H9 (cell line): ENCODE measurements at regions not wholly inside any gene's neighbourhood (a gene's known extent, or its start where the extent isn't known, plus 50 kb on each side); places are given as distances from the start of the nearest gene placed in this dataset.
A peak's percentile ranks its signal among the peaks of the same experiment; 100 is the strongest.

Experiments used
- DNase-seq: peaks from one replicate; pipeline ENCODE4 v3.0.0-alpha.2; 2017
- H2AFZ ChIP-seq: one replicate; pipeline ENCODE4 v1.6.1; 2013; ENCODE audit warnings: mild to moderate bottlenecking, low read length, control low read depth, moderate library complexity
- H2AK5ac ChIP-seq: 2 replicates; pipeline ENCODE4 v1.6.1; 2013; ENCODE audit warnings: low read length, control low read depth, mixed read lengths; ENCODE audit not compliant: insufficient read length
- H2BK120ac ChIP-seq: one replicate; pipeline ENCODE4 v1.6.1; 2013; ENCODE audit warnings: low read depth, mild to moderate bottlenecking, low read length, control low read depth, inconsistent platforms; ENCODE audit not compliant: poor library complexity, severe bottlenecking
- H2BK12ac ChIP-seq: 2 replicates; pipeline ENCODE4 v1.6.1; 2013; ENCODE audit warnings: low read length, control low read depth, mixed read lengths, low read depth; ENCODE audit not compliant: insufficient read length
- H2BK15ac ChIP-seq: 2 replicates; pipeline ENCODE4 v1.6.1; 2013; ENCODE audit warnings: low read depth, low read length, control low read depth
- H2BK20ac ChIP-seq: one replicate; pipeline ENCODE4 v1.6.1; 2013; ENCODE audit warnings: low read depth, mild to moderate bottlenecking, low read length, control low read depth, inconsistent platforms; ENCODE audit not compliant: poor library complexity, severe bottlenecking
- H2BK5ac ChIP-seq: 2 replicates; pipeline ENCODE4 v1.6.1; 2013; ENCODE audit warnings: low read length, control low read depth, mixed read lengths; ENCODE audit not compliant: insufficient read length
- H3K14ac ChIP-seq: 2 replicates; pipeline ENCODE4 v1.6.1; 2013; ENCODE audit warnings: low read length, control low read depth; ENCODE audit not compliant: insufficient read depth
- H3K18ac ChIP-seq: 2 replicates; pipeline ENCODE4 v1.6.1; 2013; ENCODE audit warnings: low read depth, mild to moderate bottlenecking, mixed read lengths, low read length, control low read depth; ENCODE audit not compliant: insufficient read length
- H3K23ac ChIP-seq: 2 replicates; pipeline ENCODE4 v1.6.1; 2013; ENCODE audit warnings: low read length, control low read depth, mixed read lengths, low read depth; ENCODE audit not compliant: insufficient read length
- H3K23me2 ChIP-seq: 2 replicates; pipeline ENCODE4 v1.6.1; 2013; ENCODE audit warnings: low read depth, mild to moderate bottlenecking, mixed read lengths, low read length, control low read depth; ENCODE audit not compliant: insufficient read length, poor library complexity, severe bottlenecking
- H3K27ac ChIP-seq: 2 replicates; pipeline ENCODE4 v1.5.1; 2013; ENCODE audit warnings: low read length, control low read depth, mixed read lengths, low read depth; ENCODE audit not compliant: insufficient read length
- H3K27me3 ChIP-seq: 2 replicates; pipeline ENCODE4 v1.6.1; 2013; ENCODE audit warnings: low read length, control low read depth, inconsistent platforms; ENCODE audit not compliant: insufficient read depth
- H3K4ac ChIP-seq: 2 replicates; pipeline ENCODE4 v1.6.1; 2013; ENCODE audit warnings: low read depth, mild to moderate bottlenecking, control low read depth, inconsistent platforms, low read length, moderate library complexity
- H3K4me1 ChIP-seq: 2 replicates; pipeline ENCODE4 v1.6.1; 2013; ENCODE audit warnings: low read length, control low read depth, inconsistent platforms; ENCODE audit not compliant: insufficient read depth
- H3K4me2 ChIP-seq: 2 replicates; pipeline ENCODE4 v1.6.1; 2013; ENCODE audit warnings: low read length, control low read depth, mixed read lengths; ENCODE audit not compliant: insufficient read length, insufficient read depth
- H3K56ac ChIP-seq: 2 replicates; pipeline ENCODE4 v1.6.1; 2013; ENCODE audit warnings: low read depth, mild to moderate bottlenecking, mixed read lengths, low read length, control low read depth; ENCODE audit not compliant: insufficient read length
- H3K79me1 ChIP-seq: 2 replicates; pipeline ENCODE4 v1.6.1; 2013; ENCODE audit warnings: low read depth, mild to moderate bottlenecking, moderate library complexity, low read length, control low read depth, inconsistent platforms; ENCODE audit not compliant: insufficient read depth, poor library complexity, severe bottlenecking
- H3K79me2 ChIP-seq: 2 replicates; pipeline ENCODE4 v1.6.1; 2013; ENCODE audit warnings: low read length, control low read depth, inconsistent platforms; ENCODE audit not compliant: insufficient read depth
- H3K9ac ChIP-seq: 2 replicates; pipeline ENCODE4 v1.6.1; 2013; ENCODE audit warnings: low read length, control low read depth, mixed read lengths; ENCODE audit not compliant: insufficient read length; ENCODE audit errors: extremely low read depth
- H3K9me3 ChIP-seq: one replicate; pipeline ENCODE4 v1.6.1; 2013; ENCODE audit warnings: low read depth, low read length, inconsistent platforms; ENCODE audit not compliant: control insufficient read depth
- H3T11ph ChIP-seq: one replicate; pipeline ENCODE4 v1.6.1; 2013; ENCODE audit warnings: mild to moderate bottlenecking, low read length, control low read depth, inconsistent platforms
- H4K20me1 ChIP-seq: one replicate; pipeline ENCODE4 v1.6.1; 2013; ENCODE audit not compliant: control insufficient read depth, insufficient read length, insufficient read depth
- H4K5ac ChIP-seq: 2 replicates; pipeline ENCODE4 v1.6.1; 2013; ENCODE audit warnings: low read depth, mild to moderate bottlenecking, mixed read lengths, low read length, control low read depth; ENCODE audit not compliant: insufficient read length
- H4K8ac ChIP-seq: replicated peaks from 2 replicates; pipeline ENCODE4 v1.6.1; 2013; ENCODE audit warnings: low read length, control low read depth, mixed read lengths, low read depth; ENCODE audit not compliant: insufficient read length
- H4K91ac ChIP-seq: 2 replicates; pipeline ENCODE4 v1.6.1; 2013; ENCODE audit warnings: low read depth, mild to moderate bottlenecking, moderate library complexity, mixed read lengths, low read length, control low read depth; ENCODE audit not compliant: insufficient read length
- H3K27ac Mint-ChIP-seq, 3 experiments: 2 replicates in 2 of 3; 3 replicates in 1 of 3; pipeline ENCODE4 v1.8.0; 2020 to 2021; ENCODE audit warnings: mixed read lengths in 3 of 3, mild to moderate bottlenecking in 1 of 3, moderate library complexity in 1 of 3
- H3K27me3 Mint-ChIP-seq: 2 replicates; pipeline ENCODE4 v1.8.0; 2021; ENCODE audit warnings: low read depth, mild to moderate bottlenecking, moderate library complexity, mixed read lengths
- H3K36me3 Mint-ChIP-seq, 3 experiments: 2 replicates in 2 of 3; 3 replicates in 1 of 3; pipeline ENCODE4 v1.8.0; 2020 to 2021; ENCODE audit warnings: low read depth in 3 of 3, mixed read lengths in 3 of 3; ENCODE audit not compliant: insufficient read depth in 1 of 3
- H3K4me1 Mint-ChIP-seq, 2 experiments: 2 replicates each; pipeline ENCODE4 v1.8.0; 2020; ENCODE audit warnings: mixed read lengths in 2 of 2
- H3K4me3 Mint-ChIP-seq, 2 experiments: 2 replicates in 1 of 2; 3 replicates in 1 of 2; pipeline ENCODE4 v1.8.0; 2020 to 2021; ENCODE audit warnings: mild to moderate bottlenecking in 2 of 2, mixed read lengths in 2 of 2, moderate library complexity in 1 of 2
- H3K9me3 Mint-ChIP-seq, 2 experiments: 2 replicates in 1 of 2; 3 replicates in 1 of 2; pipeline ENCODE4 v1.8.0; 2020; ENCODE audit warnings: mild to moderate bottlenecking in 2 of 2, mixed read lengths in 2 of 2, moderate library complexity in 1 of 2
- WGBS: extraction: QIAGEN DNeasy Blood & Tissue Kit; methylation state at CpG from one replicate; pipeline ENCODE4 v1.1.7; 2013; ENCODE audit warnings: missing lambda C conversion rate, low lambda C conversion rate, mixed read lengths; ENCODE audit not compliant: insufficient read length; ENCODE audit errors: extremely low coverage; 5-methylcytosine and 5-hydroxymethylcytosine counted together
- TF ChIP-seq, protein P1 (sequence below): fragments of 200-600 bp; sonication (generic); conservative IDR thresholded peaks from 3 replicates; pipeline ENCODE4 v1.8.0; 2021; ENCODE audit warnings: antibody characterized with exemption, mild to moderate bottlenecking

DNA sequence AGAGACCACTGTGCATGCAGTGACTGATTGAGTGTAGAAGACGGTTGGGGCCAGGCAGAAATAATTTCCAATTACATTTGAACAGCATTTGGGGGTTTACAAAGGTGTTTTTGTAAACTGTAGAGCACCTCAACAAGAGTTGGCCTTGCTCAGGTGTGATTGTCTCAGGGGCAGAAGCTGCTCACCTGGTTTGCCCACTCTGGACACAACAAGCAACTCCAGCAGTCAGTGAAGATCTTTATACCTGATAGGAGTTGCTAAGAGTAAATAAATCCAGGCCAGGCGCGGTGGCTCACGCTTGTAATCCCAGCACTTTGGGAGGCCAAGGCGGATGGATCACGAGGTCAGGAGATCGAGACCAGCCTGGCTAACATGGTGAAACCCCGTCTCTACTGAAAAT lies 221.3 kb downstream of the RAB28 start:
- no peak overlapping the region for H3K4me3 Mint-ChIP-seq
- H4K91ac ChIP-seq, result no peak overlapping the region
- no peak overlapping the region for H3K23ac ChIP-seq
- H4K8ac ChIP-seq, result no peak overlapping the region
- H2BK5ac ChIP-seq, result no peak overlapping the region
- H2BK15ac ChIP-seq, result no peak overlapping the region
- no peaks in the 10 kb centered on the region for H4K20me1 ChIP-seq
- no peak overlapping the region for H3K4ac ChIP-seq
- no peaks in the 10 kb centered on the region for H3K36me3 Mint-ChIP-seq
- no peak overlapping the region for H3T11ph ChIP-seq
- H3K27me3 Mint-ChIP-seq, result no peaks in the 10 kb centered on the region
- H4K5ac ChIP-seq, result no peak overlapping the region
- no peaks in the 10 kb centered on the region for H3K4me1 ChIP-seq
- H2AK5ac ChIP-seq, result no peak overlapping the region
- DNase-seq, result no peak
- no peak overlapping the region for H3K27ac ChIP-seq
- H3K4me1 Mint-ChIP-seq, result peaks cover 13 to 22% of the 10 kb centered on the region in 2 experiments
- no peaks in the 10 kb centered on the region for H3K23me2 ChIP-seq
- H3K79me1 ChIP-seq, result no peaks in the 10 kb centered on the region
- H2BK12ac ChIP-seq, result no peak overlapping the region
- H2AFZ ChIP-seq, result no peak overlapping the region
- no peaks in the 10 kb centered on the region for H3K9me3 ChIP-seq
- no peak overlapping the region for H3K9ac ChIP-seq
- no CpG with 5 or more reads among the region's 8 CpGs for WGBS
- H3K27ac Mint-ChIP-seq, result peak overlapping the region in 1 of 3 experiments; percentile 41; a peak in 1 of 7 replicates
- H3K18ac ChIP-seq, result no peak overlapping the region
- no peak overlapping the region for H3K4me2 ChIP-seq
- H2BK120ac ChIP-seq, result no peak overlapping the region
- H3K9me3 Mint-ChIP-seq, result no peaks in the 10 kb centered on the region
- H3K56ac ChIP-seq, result no peak overlapping the region
- H3K79me2 ChIP-seq, result no peaks in the 10 kb centered on the region
- no peak overlapping the region for H2BK20ac ChIP-seq
- H3K27me3 ChIP-seq, result no peaks in the 10 kb centered on the region
- TF ChIP-seq, protein P1, sequence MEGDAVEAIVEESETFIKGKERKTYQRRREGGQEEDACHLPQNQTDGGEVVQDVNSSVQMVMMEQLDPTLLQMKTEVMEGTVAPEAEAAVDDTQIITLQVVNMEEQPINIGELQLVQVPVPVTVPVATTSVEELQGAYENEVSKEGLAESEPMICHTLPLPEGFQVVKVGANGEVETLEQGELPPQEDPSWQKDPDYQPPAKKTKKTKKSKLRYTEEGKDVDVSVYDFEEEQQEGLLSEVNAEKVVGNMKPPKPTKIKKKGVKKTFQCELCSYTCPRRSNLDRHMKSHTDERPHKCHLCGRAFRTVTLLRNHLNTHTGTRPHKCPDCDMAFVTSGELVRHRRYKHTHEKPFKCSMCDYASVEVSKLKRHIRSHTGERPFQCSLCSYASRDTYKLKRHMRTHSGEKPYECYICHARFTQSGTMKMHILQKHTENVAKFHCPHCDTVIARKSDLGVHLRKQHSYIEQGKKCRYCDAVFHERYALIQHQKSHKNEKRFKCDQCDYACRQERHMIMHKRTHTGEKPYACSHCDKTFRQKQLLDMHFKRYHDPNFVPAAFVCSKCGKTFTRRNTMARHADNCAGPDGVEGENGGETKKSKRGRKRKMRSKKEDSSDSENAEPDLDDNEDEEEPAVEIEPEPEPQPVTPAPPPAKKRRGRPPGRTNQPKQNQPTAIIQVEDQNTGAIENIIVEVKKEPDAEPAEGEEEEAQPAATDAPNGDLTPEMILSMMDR, result no peak
- H3K14ac ChIP-seq, result no peak overlapping the region
